GM19468 (cell line): ENCODE measurements at regions not wholly inside any gene's neighbourhood (a gene's known extent, or its start where the extent isn't known, plus 50 kb on each side); places are given as distances from the start of the nearest gene placed in this dataset.
"Not testable (repeated sequence)": the region's sequence is repeated elsewhere in the genome, so short reads cannot be mapped to it uniquely, and the experiment has no call there.

Experiments
- ATAC-seq: cut with Tn5 transposase; IDR thresholded peaks from one replicate; pipeline ENCODE4 v1.9.1; 2021; ENCODE audit warnings: mild to moderate bottlenecking, moderate library complexity, moderate number of reproducible peaks; ENCODE audit not compliant: unreplicated experiment; ENCODE audit errors: extremely low read depth

GRCh38 chr10:105761576-105762260, 1120.6 kb downstream of the SORCS3 start:
- no peak for ATAC-seq

DNA sequence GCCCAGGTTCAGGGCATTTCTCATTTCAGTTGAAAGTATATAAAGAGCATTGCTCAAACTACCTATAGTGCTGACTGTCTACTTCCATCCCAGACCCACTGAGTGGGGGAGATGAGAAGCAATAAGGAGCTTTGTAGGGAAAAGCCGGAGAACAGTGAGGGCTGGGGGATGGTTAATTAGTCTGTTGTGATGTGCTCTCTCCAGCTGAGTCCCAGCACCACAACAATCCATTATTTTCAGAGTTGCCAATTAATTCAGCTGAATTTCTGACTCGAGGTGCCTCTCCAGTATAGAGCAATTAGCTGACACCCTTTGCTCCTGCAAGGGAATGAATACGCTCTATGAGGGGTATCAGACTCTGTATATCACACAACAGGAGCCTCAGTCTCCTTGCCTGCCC, 1118.6 kb downstream of the SORCS3 start:
- no peak for ATAC-seq

- ATAC-seq, result no peak
Measured at GRCh38 chr10:105758209-105758998, 1117.3 kb downstream of the SORCS3 start.

DNA sequence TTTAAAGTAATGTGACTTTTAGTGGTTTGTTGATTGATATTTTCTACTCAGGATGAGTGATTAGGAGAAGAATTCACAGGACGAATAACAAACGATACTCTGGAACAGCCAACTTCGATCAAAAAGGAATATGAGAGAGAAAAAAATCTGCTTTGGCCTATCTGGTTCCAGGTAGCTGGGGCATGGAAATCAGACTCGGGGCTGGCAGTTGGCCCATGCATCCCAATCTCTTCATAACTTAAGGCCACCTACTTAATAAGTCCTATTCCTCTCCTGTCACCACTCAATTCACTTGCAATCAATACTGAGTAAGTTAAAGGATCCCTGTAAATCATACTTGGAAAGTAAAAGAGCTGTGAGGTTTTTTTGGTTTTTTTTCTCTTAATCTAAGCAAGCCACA, 1116.2 kb downstream of the SORCS3 start:
- no peak for ATAC-seq

DNA sequence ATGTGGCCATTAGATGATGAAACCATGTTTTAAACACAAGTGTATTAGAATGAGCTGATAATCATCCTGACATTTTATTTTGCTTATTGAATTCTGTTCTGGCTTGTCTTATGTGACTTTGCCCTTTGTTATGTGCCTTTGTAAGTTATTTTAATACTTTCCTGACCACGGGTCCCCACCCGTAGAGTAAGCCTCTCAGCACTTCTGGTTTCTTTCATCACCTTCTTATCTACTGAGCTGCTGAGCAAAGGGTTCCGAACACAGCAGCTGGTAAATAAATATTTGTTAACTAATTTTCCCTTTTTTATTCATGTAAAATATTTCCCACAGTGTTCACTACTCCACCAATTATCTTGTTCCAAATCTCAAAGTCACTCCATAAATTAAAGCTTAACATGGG, 1115.3 kb downstream of the SORCS3 start:
- ATAC-seq, result no peak

DNA sequence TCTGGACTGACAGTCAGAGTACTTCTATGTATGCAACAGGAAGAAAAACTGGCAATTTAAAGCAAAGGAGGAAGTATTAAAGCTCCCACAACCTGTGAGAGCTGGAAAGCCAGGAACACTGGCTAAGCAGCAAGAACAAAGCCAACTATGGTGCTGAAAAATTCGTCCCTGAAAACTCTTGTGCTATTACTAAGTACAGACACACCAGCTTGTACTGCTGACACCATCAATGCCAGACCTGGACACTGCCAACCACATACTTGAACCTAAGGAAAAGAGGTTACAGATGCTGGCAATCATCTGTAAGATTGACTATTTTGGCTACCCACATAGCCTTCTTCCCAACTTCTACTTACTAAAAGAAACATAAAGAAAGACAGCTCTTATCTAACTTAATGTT, 1110.6 kb downstream of the SORCS3 start:
- ATAC-seq, result no peak

DNA sequence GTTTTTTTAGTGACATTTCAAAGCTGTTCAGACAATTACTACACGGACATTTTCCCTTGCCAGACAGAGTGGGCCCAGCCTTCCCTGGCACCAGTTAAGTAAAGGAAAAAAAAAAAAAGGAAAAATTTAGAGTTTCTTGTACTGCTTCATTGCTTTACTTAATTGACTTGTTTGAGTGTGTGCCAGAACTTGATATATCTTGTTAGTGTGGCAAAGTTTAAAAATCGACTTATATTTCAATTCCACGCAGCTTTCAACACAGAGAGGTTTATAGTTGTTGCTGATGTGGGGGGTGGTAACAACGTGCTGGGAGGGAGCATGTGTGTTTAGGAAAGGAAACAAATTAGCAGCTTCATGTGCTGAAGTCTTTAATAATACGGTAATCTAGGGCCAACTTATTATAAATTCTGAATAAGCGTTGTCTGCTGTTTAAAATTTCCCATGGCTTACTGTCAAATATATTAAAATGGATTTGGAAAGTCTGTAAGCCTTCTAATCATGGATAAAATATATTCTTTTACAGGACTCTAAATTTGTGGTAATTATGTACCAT, 1104.6 kb downstream of the SORCS3 start:
- no peak for ATAC-seq

- no peak for ATAC-seq
Measured at GRCh38 chr10:105743343-105744056, 1102.4 kb downstream of the SORCS3 start.

DNA sequence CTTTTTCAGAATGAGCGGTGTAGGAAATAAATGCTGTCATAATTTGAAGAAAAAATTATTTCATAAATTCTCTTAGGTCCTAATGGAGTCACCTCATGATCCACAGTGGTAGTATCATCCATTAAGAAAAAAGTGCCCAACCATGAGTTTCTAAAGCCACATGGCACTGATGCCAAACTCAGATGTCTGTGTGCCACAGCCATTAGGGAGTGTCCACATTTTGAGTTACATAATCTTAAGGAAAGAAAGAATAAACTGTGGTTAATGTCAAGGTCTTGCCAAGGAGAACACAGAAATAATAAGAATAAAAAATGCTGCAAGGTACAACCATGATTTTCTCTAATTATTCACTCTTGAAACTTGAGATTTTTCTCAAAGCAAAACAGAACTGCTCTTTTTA, 1101.8 kb downstream of the SORCS3 start:
- no peak for ATAC-seq

DNA sequence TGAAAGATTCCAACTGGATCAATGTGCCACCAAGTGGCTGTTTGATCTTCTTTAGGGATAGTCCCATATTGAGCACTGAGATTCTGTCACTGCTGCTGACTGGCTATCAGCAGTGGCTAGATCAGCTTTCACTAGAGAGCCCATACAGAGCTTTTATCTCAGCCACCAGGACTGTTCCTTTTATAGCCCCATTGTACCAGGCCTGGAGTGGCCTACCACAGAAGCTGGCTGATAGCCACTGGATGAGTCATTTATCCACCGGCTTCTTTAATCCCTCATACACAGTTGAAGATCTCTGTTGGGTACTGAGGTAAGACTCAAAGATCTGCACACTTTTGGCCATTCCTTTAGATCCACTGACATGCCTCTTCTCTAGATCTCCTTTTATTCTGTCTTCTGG, 1101.1 kb downstream of the SORCS3 start:
- ATAC-seq, result no peak

DNA sequence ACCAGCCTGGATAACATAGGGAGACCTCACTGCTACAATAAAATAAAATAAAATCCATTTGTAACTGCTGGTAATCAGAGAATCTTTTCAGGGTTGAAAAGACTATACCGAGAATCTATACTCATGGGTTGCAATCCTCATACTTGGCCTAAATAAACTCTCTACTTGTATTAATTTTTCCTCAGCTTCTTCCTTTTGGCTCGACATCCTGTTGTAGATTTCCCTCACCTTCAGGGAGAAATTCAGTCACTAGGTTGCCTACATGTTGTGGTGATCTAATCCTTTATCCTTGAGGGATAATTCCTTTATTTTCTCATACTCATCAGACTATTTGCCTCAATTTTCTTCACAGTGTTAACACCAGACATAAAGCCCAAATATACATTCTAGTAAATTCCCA, 1093.4 kb downstream of the SORCS3 start:
- no peak for ATAC-seq

DNA sequence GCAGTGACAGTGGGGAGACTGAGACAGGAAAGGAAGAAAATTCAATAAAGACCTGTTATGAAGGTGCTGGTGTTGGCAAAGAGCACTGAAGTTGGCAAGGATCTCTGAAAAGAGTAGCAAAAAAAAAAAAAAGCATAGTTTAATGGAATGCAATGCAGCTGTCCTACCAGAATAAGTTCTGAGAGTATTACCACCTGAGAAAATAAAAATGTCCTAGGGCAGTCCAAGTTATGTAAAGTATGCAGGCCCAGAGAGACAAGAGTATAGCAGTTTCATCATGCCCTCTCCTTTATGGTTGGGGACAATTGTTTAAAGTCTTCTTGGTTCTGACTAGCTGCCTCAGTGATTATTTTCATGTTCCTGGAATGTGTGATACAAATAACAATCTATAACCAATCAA, 1092.8 kb downstream of the SORCS3 start:
- no peak for ATAC-seq

- ATAC-seq, result no peak
Measured at GRCh38 chr10:105729428-105729827, 1088.3 kb downstream of the SORCS3 start.

DNA sequence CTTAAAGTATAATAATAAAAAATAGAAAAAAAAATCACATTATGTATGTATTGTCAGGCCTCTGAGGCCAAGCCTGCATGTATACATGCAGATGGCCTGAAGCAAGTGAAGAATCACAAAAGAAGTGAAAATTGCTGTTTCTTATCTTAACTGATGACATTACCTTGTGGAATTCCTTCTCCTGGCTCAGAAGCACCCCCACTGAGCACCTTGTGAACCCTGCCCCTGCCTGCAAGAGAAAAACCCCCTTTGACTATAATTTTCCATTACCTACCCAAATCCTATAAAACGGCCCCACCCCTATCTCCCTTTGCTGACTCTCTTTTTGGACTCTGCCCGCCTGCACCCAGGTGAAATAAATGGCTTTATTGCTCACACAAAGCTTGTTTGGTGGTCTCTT, 1086.5 kb downstream of the SORCS3 start:
- not testable (repeated sequence) for ATAC-seq

DNA sequence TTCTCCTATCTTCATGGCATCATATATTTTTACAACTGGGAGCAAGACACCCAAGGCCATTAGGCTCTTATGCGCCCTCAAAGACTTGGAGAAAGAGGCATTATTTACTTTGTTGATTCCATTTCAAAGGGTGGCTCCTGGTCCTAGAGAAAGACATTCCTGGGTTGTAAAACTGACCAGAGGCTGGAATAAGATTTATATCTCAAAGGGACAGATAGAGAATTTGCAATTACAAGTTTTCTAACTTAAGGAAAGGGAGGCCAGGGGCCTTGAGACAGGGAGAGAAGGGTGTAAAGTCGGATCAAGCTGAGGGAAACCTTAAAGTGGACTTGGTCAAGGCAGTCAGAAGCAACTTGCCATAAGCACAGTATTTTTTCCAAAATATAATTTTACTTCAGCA, 1086.0 kb downstream of the SORCS3 start:
- ATAC-seq, result no peak

DNA sequence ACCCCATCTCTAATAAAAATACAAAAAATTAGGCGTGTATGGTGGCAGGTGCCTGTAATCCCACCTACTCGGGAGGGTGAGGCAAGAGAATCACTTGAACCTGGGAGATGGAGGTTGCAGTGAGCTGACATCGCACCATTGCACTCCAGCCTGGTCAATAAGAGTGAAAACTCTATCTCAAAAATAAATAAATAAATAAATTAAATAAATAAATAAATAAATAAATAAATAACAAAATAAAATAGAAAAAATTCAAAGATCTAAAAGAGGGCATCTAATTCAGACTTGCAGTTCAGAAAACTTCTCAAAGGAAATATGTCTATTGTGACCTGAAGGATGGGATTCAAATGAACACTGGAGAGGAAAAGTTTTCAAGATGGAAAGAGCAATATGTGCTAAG, 1085.1 kb downstream of the SORCS3 start:
- ATAC-seq, result no peak

DNA sequence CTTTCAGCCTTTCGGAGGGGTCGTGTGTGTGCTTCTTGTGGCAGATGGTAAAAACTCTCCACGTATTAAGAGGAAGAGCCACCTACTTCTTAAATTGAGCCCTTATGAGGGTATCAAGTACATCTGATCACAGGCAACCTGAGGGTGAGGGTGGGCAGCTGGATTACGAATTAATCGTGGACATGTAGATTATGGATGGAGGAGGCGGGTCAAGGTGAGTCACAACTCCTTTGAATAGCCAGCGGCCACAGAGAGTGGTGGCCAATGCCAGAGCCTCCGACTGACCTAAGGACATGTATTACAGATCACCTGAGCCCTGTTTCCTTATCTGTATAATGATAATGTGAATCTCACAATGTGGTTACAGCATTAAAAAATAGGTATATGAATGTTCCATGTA, 1083.9 kb downstream of the SORCS3 start:
- no peak for ATAC-seq

DNA sequence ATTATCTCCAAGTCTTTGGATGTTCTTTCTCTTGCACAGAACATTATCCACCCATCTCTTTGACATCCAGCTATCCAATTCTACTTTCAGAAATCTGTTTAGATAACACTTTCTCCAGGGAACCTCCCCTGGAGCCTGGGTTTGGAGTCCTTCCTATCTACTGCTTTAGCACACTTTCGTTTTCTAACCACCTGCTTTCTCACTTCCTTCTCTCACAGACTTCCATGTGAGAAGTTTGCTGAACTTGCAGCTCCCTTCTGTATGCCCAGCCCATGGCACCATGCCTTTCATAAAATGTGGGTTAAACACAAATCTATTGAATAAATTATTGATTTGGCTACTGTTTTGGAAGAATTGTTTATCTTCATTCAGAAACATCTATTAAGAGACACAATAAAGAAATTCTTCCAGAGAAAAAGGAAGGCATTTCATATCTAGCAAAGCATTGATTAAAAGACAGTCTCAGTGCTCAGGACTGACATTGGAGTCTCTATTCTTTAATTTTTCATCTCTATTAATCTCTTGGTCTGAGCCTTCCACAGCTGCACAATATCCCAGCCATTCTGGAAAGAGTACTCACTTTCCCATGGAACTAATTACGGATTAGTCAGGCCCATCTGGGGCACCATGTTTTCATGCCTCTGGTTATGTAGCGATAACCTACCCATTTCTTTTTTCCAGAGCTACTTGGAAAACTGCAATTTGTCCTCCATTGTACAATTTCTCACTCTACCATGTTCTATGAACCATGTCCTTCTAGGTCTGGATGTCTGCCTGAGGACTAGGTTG, 1077.3 kb downstream of the SORCS3 start:
- ATAC-seq, result no peak

DNA sequence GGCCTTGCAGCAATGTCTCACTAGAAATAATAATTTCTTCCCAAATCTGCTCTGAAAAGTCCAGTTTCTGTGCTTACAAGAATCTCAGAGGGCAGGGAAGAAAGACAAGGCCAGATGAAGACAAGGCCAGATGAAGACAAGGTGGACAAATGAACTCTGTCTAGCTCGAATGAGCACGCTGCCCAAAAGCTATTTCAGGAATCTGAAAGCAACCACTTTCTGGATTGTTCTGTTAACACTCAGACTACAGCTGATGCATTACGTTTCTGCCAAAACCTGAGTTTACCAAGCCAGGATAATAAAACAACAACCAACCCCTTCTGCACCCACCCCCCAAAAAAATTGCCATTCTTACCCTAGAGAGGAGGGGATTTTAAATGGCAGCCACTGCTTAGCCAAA, 1073.6 kb downstream of the SORCS3 start:
- no peak for ATAC-seq

DNA sequence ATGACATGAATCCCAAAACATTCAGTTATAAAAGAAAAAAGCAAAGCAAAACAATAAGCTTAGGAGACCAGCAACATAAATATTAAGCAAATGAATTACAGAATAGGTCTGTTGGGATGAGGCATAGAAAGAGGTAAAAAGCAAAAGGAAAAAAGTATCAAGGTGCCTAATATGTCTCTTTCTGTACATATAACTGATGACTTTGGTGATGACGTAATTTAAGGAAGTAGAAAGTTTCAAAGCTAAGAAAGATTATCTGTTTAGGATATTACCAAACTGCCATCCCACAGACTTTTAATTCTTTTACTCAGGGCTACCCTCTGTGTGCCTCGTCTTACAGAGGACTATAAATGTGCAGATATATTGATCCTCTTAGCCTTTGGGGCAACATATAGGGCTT, 1066.5 kb downstream of the SORCS3 start:
- ATAC-seq, result no peak
